GM12865 (cell line): ENCODE measurements at regions not wholly inside any gene's neighbourhood (a gene's known extent, or its start where the extent isn't known, plus 50 kb on each side); places are given as distances from the start of the nearest gene placed in this dataset.
A peak's percentile ranks its signal among the peaks of the same experiment; 100 is the strongest.

Experiments
- DNase-seq: peaks from one replicate; pipeline ENCODE4 v3.0.0; 2010; ENCODE audit warnings: low read depth
- H3K4me3 ChIP-seq: 2 replicates; pipeline ENCODE4 v1.5.1; 2011; ENCODE audit warnings: mild to moderate bottlenecking, low read depth, low read length, control low read depth
- TF ChIP-seq, protein P1 (sequence below): IDR thresholded peaks from 2 replicates; pipeline ENCODE4 v1.5.1; 2011; ENCODE audit warnings: low read length, control low read depth, low read depth, inconsistent platforms; ENCODE audit not compliant: insufficient read depth; ENCODE audit errors: missing control alignments

DNA sequence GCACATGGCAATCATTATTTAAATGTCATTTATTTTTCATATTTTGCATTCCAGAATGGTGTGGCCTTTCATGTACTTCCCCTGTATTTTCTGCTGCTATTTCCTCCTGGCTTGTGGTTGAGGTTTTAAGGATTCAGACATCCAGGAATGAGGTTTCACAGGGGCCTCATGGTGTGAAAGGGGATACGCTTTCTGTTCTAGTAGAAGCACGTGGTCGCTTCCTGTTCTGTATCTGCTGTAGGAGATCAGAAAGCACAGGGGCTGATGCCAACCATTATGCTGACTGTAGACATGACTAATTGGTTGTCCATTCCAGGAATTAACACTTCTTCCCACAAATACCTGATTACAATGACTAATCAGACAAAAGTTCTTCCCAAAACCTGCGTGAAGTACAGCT, 405.9 kb downstream of the SHISA9 start:
- no peak overlapping the region for H3K4me3 ChIP-seq
- TF ChIP-seq, protein P1, sequence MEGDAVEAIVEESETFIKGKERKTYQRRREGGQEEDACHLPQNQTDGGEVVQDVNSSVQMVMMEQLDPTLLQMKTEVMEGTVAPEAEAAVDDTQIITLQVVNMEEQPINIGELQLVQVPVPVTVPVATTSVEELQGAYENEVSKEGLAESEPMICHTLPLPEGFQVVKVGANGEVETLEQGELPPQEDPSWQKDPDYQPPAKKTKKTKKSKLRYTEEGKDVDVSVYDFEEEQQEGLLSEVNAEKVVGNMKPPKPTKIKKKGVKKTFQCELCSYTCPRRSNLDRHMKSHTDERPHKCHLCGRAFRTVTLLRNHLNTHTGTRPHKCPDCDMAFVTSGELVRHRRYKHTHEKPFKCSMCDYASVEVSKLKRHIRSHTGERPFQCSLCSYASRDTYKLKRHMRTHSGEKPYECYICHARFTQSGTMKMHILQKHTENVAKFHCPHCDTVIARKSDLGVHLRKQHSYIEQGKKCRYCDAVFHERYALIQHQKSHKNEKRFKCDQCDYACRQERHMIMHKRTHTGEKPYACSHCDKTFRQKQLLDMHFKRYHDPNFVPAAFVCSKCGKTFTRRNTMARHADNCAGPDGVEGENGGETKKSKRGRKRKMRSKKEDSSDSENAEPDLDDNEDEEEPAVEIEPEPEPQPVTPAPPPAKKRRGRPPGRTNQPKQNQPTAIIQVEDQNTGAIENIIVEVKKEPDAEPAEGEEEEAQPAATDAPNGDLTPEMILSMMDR, result no peak
- no peak for DNase-seq

DNA sequence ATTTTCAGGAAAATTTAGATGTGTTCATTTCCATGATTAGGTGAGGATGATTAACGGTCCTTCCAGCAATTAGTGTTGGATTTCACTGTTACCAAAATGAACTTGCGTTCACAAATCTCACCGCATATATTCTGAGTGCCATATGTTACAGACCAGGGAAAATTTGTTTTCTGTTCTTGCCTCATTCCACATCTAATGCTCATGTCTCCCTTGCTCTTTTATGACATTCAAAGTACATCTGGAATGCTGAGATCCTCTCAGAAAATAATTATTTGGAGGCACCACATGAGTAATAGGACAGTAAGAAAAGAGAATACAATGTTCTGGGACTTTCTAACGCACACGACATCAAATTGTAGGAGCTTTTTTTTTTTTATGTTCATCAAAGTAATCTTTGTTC, 406.5 kb downstream of the SHISA9 start:
- no peak for DNase-seq
- H3K4me3 ChIP-seq, result no peak overlapping the region
- TF ChIP-seq, protein P1, result no peak

DNA sequence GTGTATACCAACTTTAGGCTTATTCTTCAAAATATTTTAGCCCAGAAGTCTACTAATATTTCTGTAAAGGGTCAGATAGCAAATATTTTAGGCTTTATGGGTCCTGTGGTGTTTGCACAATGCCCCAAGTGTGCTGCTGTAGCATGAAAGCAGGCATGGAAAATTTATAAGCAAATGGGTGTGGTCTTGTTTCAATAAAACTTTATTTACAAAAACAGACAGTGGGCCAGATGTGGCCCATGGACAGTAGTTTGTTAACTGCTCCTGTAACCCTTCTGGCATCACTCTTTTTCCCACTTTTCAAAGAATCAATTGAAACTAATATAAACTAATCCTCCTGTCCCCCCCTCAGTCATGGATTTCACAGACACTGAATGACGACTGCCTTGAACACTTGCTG, 410.7 kb downstream of the SHISA9 start:
- TF ChIP-seq, protein P1, result no peak

GRCh38 chr16:13313351-13313750, 412.0 kb downstream of the SHISA9 start:
- H3K4me3 ChIP-seq, result no peak overlapping the region
- TF ChIP-seq, protein P1, result no peak
- no peak for DNase-seq

More for the DNA sequence above, 410.7 kb downstream of the SHISA9 start:
- no peak overlapping the region for H3K4me3 ChIP-seq
- no peak for DNase-seq

DNA sequence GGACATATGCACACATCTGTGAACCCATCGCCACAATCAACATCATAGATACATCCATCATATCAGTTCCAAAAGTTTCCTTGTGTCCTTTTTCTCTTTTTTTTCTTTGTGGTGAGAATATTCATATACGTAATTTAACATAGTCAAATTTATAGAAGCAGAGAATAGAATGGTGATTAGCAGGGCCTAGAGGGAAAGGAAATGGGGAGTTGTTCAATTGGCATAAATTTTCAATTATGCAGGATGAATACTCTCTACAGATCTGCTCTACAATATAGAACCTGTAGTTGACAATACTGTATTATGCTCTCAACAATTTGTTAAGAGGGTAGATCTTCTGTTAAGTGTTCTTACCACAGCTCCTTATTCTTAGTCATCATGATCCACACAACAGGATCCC, 413.2 kb downstream of the SHISA9 start:
- TF ChIP-seq, protein P1, result no peak
- no peak overlapping the region for H3K4me3 ChIP-seq

DNA sequence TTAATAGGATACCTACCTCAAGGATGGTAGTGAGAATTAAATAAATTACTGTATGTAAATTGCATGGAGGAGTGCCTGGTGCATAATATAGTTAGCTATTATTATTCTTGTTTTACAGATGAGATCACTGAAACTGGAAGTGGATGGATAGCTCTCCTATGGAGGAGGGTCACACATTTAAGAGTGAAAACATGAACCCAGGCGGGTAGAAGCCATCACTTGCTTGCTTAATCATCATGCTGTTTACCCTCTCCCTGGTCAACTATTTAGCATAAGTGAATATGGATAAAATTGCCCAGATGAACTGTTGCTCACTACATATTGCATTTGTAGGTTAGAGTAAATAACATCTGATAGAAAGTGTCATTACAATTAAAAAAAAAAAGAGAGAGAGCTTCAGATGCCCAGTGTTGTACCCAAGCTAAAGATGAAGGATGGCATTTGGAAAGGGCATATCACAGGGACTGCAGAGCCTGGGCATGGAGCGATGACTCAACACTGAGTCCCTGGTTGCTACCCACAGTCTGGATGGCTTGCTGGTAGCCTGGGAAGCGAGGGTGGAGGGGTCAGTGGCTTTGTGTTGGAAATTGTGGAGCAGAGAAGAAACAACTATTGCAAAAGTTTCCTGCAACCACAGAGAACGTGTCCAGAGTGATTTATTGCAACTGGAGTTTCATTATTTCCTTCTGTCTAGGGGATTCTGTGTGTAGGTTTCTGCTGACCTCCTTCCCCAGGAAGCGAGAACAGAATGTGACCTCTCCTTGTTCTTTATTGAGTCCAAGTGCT, 414.4 kb downstream of the SHISA9 start:
- TF ChIP-seq, protein P1, result no peak
- no peak overlapping the region for H3K4me3 ChIP-seq
- no peak for DNase-seq

More for the DNA sequence above, 413.2 kb downstream of the SHISA9 start:
- DNase-seq, result no peak

GRCh38 chr16:13322336-13322735, 420.9 kb downstream of the SHISA9 start:
- H3K4me3 ChIP-seq, result no peak overlapping the region
- TF ChIP-seq, protein P1, result no peak
- DNase-seq, result peak; percentile 50
